ENCODE measurements at regions not wholly inside any gene's neighbourhood (a gene's known extent, or its start where the extent isn't known, plus 50 kb on each side); places are given as distances from the start of the nearest gene placed in this dataset.
"Not testable (repeated sequence)": the region's sequence is repeated elsewhere in the genome, so short reads cannot be mapped to it uniquely, and the experiment has no call there.

- H3K27ac ChIP-seq (ENCODE audit: low read depth, low read length), result peak overlapping the region; percentile 56
Measured at GRCh38 chr14:28308734-28309133, 457.9 kb upstream of the FOXG1 start.

GRCh38 chr14:28317890-28318675, 448.5 kb upstream of the FOXG1 start:
- H3K4me3 ChIP-seq (ENCODE audit: low read depth, low read length), result peak overlapping the region; percentile 37; the same call in 1 of the 2 replicates
- H3K36me3 ChIP-seq (ENCODE audit: control insufficient read depth, insufficient read depth, low read length); H3K4me1 ChIP-seq (ENCODE audit: control insufficient read depth, insufficient read depth, low read length); H3K9me3 ChIP-seq (ENCODE audit: control insufficient read depth, insufficient read depth, low read length); H3K27ac ChIP-seq (ENCODE audit: low read depth, low read length); H3K27me3 ChIP-seq (ENCODE audit: control insufficient read depth, insufficient read depth, low read length); H3K9ac ChIP-seq (ENCODE audit: low read depth, low read length): not testable (repeated sequence)

More at GRCh38 chr14:28308734-28309133, 457.9 kb upstream of the FOXG1 start:
- no peak overlapping the region for H3K4me3 ChIP-seq (ENCODE audit: low read depth, low read length)
- H3K27me3 ChIP-seq (ENCODE audit: control insufficient read depth, insufficient read depth, low read length), result no peaks in the 10 kb centered on the region
- H3K4me1 ChIP-seq (ENCODE audit: control insufficient read depth, insufficient read depth, low read length), result peaks cover 9% of the 10 kb centered on the region; the same call in 1 of the 2 replicates
- H3K9me3 ChIP-seq (ENCODE audit: control insufficient read depth, insufficient read depth, low read length), result no peaks in the 10 kb centered on the region
- H3K36me3 ChIP-seq (ENCODE audit: control insufficient read depth, insufficient read depth, low read length), result no peaks in the 10 kb centered on the region
- H3K9ac ChIP-seq (ENCODE audit: low read depth, low read length), result no peak overlapping the region

DNA sequence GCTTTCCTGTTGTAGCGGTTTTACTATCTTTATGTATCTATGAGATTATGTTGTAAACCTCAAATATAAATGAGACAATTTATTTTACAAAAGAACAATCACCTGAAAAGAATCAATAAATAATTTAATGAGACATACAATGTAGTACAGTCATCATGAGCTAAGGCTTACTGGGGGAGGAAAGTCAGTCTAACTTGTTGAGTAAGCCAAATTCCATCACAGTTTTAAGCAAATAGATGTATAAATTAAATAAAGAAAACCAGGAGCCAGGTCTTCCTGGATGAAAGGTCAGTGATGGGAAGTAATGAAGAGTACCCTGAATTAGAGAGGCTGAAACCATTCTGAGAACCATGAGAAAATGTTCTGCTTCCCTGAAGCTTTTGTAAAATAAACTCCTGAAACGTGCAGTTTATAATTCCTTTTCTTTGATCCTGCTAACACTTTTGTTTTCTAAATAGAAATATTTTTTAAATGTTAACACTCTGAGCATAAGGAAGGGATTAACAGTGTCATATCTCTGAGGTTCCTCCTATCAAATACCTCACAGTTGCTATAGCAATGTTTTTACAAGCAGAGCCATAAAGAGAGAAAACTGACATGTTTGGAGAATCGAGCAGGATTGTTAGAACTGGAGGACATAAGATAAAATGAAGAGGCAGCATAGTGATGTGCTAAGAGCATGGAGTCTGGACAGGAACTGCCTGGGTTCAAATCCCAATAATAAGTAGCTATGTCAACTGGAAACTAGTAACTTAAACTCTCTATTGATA, 444.9 kb upstream of the FOXG1 start:
- no peaks in the 10 kb centered on the region for H3K9me3 ChIP-seq (ENCODE audit: control insufficient read depth, insufficient read depth, low read length)
- no peak overlapping the region for H3K4me3 ChIP-seq (ENCODE audit: low read depth, low read length)
- no peaks in the 10 kb centered on the region for H3K4me1 ChIP-seq (ENCODE audit: control insufficient read depth, insufficient read depth, low read length)
- no peak overlapping the region for H3K27ac ChIP-seq (ENCODE audit: low read depth, low read length)
- H3K27me3 ChIP-seq (ENCODE audit: control insufficient read depth, insufficient read depth, low read length), result no peaks in the 10 kb centered on the region
- no peaks in the 10 kb centered on the region for H3K36me3 ChIP-seq (ENCODE audit: control insufficient read depth, insufficient read depth, low read length)
- no peak overlapping the region for H3K9ac ChIP-seq (ENCODE audit: low read depth, low read length)

GRCh38 chr14:28323366-28323765, 443.2 kb upstream of the FOXG1 start:
- Histone ChIP-seq H3K36me3 (ENCODE audit: control insufficient read depth, insufficient read depth, low read length) (no peaks in the 10 kb centered on the region), H3K27me3 (ENCODE audit: control insufficient read depth, insufficient read depth, low read length) (no peaks in the 10 kb centered on the region), H3K4me1 (ENCODE audit: control insufficient read depth, insufficient read depth, low read length) (no peaks in the 10 kb centered on the region), H3K27ac (ENCODE audit: low read depth, low read length) (no peak overlapping the region), H3K9ac (ENCODE audit: low read depth, low read length) (no peak overlapping the region), H3K4me3 (ENCODE audit: low read depth, low read length) (no peak overlapping the region), H3K9me3 (ENCODE audit: control insufficient read depth, insufficient read depth, low read length) (no peaks in the 10 kb centered on the region)

DNA sequence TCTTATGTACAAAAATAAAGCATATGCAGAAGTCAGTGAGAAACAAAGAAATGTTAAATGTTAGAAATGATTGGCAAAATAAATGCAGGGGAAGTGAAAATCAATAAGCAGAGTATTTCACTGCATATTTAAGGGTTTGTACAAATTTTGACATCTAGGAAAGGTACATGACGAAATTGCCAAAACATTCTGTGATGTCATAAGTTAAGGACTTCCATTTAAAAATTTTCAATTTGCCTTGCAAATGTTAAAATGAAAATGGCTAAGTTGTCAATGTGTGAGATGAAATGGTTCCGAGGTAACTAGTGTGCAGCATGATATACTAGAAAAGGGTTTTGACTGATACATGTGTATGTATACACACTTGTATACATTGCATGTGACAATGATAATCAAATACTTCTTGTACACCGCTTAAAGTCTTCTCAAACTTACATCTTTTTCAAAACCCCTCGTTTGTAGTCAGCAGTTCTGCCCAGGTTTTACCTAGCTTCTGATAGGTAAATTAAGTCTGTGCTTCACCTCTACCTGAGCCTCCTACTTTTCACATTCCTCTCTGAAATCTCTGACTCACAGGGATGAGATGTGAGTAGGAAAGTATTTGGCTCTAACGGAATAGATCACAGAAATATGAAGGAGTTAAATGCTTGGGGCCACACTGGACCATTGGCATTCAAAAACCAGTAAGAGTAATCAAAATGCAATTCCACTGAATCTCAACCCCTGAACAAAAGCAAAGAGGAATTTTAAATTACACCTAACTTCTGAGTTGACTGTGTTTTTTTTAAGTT, 442.4 kb upstream of the FOXG1 start:
- Histone ChIP-seq H3K4me3 (ENCODE audit: low read depth, low read length) (no peak overlapping the region), H3K9me3 (ENCODE audit: control insufficient read depth, insufficient read depth, low read length) (no peaks in the 10 kb centered on the region), H3K9ac (ENCODE audit: low read depth, low read length) (no peak overlapping the region), H3K27me3 (ENCODE audit: control insufficient read depth, insufficient read depth, low read length) (no peaks in the 10 kb centered on the region), H3K27ac (ENCODE audit: low read depth, low read length) (no peak overlapping the region), H3K36me3 (ENCODE audit: control insufficient read depth, insufficient read depth, low read length) (no peaks in the 10 kb centered on the region), H3K4me1 (ENCODE audit: control insufficient read depth, insufficient read depth, low read length) (no peaks in the 10 kb centered on the region)

- H3K9me3 ChIP-seq (ENCODE audit: control insufficient read depth, insufficient read depth, low read length), result no peaks in the 10 kb centered on the region
- no peaks in the 10 kb centered on the region for H3K27me3 ChIP-seq (ENCODE audit: control insufficient read depth, insufficient read depth, low read length)
- H3K4me1 ChIP-seq (ENCODE audit: control insufficient read depth, insufficient read depth, low read length), result no peaks in the 10 kb centered on the region
- H3K27ac ChIP-seq (ENCODE audit: low read depth, low read length), result no peak overlapping the region
- H3K36me3 ChIP-seq (ENCODE audit: control insufficient read depth, insufficient read depth, low read length), result no peaks in the 10 kb centered on the region
- H3K4me3 ChIP-seq (ENCODE audit: low read depth, low read length), result no peak overlapping the region
- no peak overlapping the region for H3K9ac ChIP-seq (ENCODE audit: low read depth, low read length)
Measured at GRCh38 chr14:28340816-28341215, 425.8 kb upstream of the FOXG1 start.

DNA sequence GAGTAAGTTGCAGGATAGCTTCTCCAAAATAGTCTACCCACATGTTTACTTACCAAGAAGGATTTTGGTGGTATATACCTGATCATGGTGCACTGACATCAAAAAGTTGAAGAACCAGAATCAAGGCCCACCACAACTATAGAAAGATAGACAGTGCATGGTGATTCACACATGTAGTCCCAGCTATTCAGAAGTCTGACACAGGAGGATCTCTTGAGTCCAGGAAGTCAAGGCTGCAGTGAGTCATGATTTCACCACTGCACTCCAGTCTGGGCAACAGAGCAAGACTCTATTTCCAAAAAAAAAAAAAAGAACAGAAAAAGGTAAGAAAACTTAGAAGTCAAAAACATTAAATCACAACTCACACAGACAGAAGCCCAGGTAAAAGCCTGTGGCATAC, 422.2 kb upstream of the FOXG1 start:
- H3K27ac ChIP-seq (ENCODE audit: low read depth, low read length), result no peak overlapping the region
- no peaks in the 10 kb centered on the region for H3K27me3 ChIP-seq (ENCODE audit: control insufficient read depth, insufficient read depth, low read length)
- no peaks in the 10 kb centered on the region for H3K4me1 ChIP-seq (ENCODE audit: control insufficient read depth, insufficient read depth, low read length)
- H3K9me3 ChIP-seq (ENCODE audit: control insufficient read depth, insufficient read depth, low read length), result no peaks in the 10 kb centered on the region
- H3K4me3 ChIP-seq (ENCODE audit: low read depth, low read length), result no peak overlapping the region
- no peak overlapping the region for H3K9ac ChIP-seq (ENCODE audit: low read depth, low read length)
- no peaks in the 10 kb centered on the region for H3K36me3 ChIP-seq (ENCODE audit: control insufficient read depth, insufficient read depth, low read length)

DNA sequence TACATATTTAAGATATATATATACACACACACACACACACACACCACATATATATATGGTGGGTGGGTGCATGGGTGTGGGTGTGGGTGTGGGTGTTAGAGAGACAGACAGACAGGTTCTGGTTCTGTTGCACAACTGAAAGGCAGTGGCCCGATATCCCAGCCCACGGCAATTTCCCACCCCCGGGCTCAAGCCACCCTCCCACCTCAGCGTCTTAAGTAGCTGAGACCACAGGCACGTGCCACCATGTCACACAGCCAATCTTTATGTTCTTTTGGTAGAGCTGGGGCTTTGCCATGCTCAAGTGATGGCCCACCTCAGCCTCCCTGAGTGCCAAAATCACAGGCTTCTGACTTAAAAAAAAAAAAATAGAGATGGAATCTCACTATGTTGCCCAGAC, 417.8 kb upstream of the FOXG1 start:
- no peak overlapping the region for H3K27ac ChIP-seq (ENCODE audit: low read depth, low read length)
- no peaks in the 10 kb centered on the region for H3K9me3 ChIP-seq (ENCODE audit: control insufficient read depth, insufficient read depth, low read length)
- H3K4me1 ChIP-seq (ENCODE audit: control insufficient read depth, insufficient read depth, low read length), result no peaks in the 10 kb centered on the region

DNA sequence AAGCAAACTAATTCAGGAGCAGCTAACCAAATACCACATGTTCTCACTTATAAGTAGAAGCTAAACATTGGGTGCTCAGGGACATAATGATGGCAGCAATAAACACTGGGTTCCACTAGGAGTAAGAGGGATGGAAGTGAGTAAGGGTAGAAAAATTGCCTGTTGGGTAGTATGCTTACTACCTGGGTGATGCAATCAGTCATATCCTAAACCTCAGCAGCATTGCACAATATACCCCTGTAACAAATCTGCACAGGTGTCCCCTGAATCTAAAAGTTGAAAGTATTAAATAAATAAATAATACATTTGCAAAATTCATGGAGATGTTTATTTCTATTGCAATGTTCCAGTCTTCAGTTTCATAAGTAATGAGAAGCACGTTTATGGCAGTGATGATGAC, 409.8 kb upstream of the FOXG1 start:
- Histone ChIP-seq H3K4me1 (ENCODE audit: control insufficient read depth, insufficient read depth, low read length) (no peaks in the 10 kb centered on the region), H3K4me3 (ENCODE audit: low read depth, low read length) (no peak overlapping the region), H3K9me3 (ENCODE audit: control insufficient read depth, insufficient read depth, low read length) (peaks cover 13% of the 10 kb centered on the region), H3K27ac (ENCODE audit: low read depth, low read length) (no peak overlapping the region), H3K36me3 (ENCODE audit: control insufficient read depth, insufficient read depth, low read length) (no peaks in the 10 kb centered on the region), H3K9ac (ENCODE audit: low read depth, low read length) (no peak overlapping the region), H3K27me3 (ENCODE audit: control insufficient read depth, insufficient read depth, low read length) (no peaks in the 10 kb centered on the region)

More for the DNA sequence above, 417.8 kb upstream of the FOXG1 start:
- no peaks in the 10 kb centered on the region for H3K36me3 ChIP-seq (ENCODE audit: control insufficient read depth, insufficient read depth, low read length)
- no peak overlapping the region for H3K9ac ChIP-seq (ENCODE audit: low read depth, low read length)
- H3K4me3 ChIP-seq (ENCODE audit: low read depth, low read length), result no peak overlapping the region
- no peaks in the 10 kb centered on the region for H3K27me3 ChIP-seq (ENCODE audit: control insufficient read depth, insufficient read depth, low read length)

DNA sequence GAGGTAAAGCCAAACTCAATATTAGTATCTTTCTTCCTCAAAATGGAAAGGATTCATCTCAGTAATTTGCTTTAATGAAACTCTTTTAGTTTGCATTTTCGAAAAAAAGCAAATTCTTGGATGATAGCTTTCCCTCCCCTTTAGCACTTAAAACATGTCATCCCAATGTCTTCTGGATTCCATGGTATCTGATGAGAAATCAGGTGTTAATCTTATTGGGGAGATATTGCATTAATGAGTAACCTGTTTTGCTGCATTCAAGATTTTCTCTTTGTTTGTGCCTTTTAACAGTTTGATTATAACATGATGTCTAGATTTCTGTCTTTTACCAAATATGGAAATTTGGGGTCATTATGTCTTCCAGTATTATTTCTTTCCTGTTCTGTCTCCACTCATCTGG, 405.1 kb upstream of the FOXG1 start:
- Histone ChIP-seq H3K9ac (ENCODE audit: low read depth, low read length) (no peak overlapping the region), H3K4me1 (ENCODE audit: control insufficient read depth, insufficient read depth, low read length) (no peaks in the 10 kb centered on the region), H3K4me3 (ENCODE audit: low read depth, low read length) (no peak overlapping the region), H3K36me3 (ENCODE audit: control insufficient read depth, insufficient read depth, low read length) (no peaks in the 10 kb centered on the region), H3K27ac (ENCODE audit: low read depth, low read length) (no peak overlapping the region), H3K9me3 (ENCODE audit: control insufficient read depth, insufficient read depth, low read length) (peaks cover 23% of the 10 kb centered on the region), H3K27me3 (ENCODE audit: control insufficient read depth, insufficient read depth, low read length) (no peaks in the 10 kb centered on the region)
